GM19455 (cell line): ENCODE measurements at regions not wholly inside any gene's neighbourhood (a gene's known extent, or its start where the extent isn't known, plus 50 kb on each side); places are given as distances from the start of the nearest gene placed in this dataset.
"Not testable (repeated sequence)": the region's sequence is repeated elsewhere in the genome, so short reads cannot be mapped to it uniquely, and the experiment has no call there.

Experiments used
- ATAC-seq: cut with Tn5 transposase; IDR thresholded peaks from one replicate; pipeline ENCODE4 v1.9.1; 2021; ENCODE audit not compliant: unreplicated experiment

GRCh38 chr5:104048231-104048630 is 485.6 kb upstream of the NUDT12 start:
- ATAC-seq = no peak

GRCh38 chr5:104045987-104046386 is 483.4 kb upstream of the NUDT12 start:
- no peak for ATAC-seq

GRCh38 chr5:104039871-104040270 is 477.3 kb upstream of the NUDT12 start:
- ATAC-seq = not testable (repeated sequence)

DNA sequence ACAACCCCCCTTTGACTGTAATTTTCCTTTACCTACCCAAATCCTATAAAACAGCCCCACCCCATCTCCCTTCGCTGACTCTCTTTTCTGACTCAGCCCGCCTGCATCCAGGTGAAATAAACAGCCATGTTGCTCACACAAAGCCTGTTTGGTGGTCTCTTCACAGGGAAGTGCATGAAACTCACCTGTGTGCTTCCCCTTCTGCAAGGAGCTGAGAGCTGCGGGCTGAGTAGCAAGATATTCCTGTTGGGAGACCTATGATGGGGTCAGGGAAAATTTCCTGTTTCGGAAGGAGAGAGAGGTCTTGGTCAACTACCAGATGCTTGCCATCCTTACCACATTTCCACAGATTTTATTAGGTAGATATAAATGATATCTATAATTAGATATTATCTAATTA is 474.5 kb upstream of the NUDT12 start:
- ATAC-seq = not testable (repeated sequence)

GRCh38 chr5:104033186-104033585 is 470.6 kb upstream of the NUDT12 start:
- ATAC-seq = not testable (repeated sequence)

DNA sequence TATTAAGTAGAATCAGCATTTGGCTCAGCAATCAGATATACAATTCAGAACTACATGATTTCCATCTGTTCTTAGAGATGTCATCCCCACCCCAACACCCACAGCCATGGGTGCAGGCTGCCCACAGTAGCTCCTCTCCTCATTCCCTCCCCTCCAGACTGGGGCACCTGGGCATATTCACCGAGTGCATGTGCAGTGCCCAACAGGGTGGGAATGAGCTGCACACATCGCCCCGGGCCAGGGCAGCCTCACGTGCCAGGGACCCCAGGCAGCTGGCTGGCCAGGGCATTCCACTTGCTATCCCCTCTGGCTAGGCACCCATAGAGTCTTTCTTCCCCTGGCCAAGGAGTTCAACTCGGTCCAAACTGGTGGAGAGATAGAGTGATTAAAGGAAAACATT is 461.9 kb upstream of the NUDT12 start:
- no peak for ATAC-seq

DNA sequence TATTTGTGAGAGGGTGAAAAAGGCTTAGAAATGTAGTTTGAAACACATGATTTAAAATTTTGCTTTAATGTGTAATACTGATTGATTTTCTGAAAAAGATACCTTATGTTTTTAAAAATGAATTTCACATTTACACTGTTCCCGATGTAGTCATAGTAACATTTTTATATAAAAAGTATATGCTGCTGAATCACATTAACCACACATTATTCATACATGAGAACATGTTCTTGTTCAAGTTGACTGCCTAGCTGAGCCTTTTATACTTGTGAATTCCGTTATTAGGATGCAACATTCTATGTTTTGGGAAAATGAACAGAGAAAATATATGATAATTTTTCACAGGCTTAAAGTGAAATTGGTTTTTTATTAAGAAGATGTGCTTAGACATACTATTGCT is 461.1 kb upstream of the NUDT12 start:
- ATAC-seq = no peak

DNA sequence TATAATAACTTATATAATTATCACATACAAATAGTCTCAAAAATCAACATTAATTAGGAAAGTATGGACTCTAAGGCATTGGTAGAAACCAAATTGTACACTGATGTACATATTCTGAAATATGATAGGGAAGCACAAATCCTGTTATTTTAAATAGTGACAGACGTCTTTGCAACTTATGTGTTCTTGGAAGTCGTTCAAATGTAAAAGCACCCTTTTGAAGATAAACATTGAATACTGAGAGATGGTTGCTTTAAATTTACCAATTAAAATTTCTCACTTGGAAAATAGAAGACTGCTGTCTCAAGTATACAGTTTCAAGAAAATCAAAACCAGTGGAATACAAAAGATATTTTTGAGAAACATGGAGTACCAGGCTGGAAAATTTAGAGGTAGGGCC is 457.4 kb upstream of the NUDT12 start:
- no peak for ATAC-seq

GRCh38 chr5:104018299-104018698 is 455.7 kb upstream of the NUDT12 start:
- ATAC-seq = no peak

GRCh38 chr5:104016646-104017045 is 454.1 kb upstream of the NUDT12 start:
- no peak for ATAC-seq

DNA sequence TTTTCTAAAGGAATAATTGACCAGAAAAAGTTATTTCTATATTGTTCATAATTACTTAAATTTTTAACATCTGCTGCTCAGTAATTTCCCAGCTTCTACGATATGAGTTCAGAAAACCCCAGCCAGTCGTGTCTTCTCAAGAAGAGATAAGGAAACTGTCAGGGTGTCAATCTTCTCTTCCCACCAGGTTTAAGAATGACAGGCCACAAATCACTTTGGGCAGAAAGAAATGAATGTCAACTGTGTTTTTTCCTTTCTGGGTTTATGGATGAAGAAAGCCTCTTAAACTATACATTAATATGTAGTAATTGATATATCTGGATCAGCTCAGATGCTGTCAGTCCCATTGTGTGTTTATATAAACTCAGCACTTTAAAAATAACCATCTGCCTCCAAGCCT is 453.2 kb upstream of the NUDT12 start:
- ATAC-seq = no peak

DNA sequence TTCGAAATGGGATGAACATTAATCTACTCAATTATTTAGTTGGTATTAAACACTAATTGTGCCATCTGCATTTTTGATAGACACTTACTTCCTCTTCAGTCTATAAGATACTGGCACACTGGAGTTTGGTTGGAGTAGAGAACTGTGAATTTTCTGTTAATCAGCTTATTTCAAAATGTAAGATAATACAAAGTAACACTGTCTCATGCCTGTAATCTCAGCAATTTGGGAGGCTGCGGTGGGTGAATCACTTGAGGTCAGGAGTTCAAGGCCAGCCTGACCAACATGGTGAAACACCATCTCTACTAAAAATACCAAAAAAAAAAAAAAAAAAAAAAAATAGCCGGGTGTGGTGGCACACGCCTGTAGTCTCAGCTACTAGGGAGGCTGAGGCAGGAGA is 440.2 kb upstream of the NUDT12 start:
- ATAC-seq = not testable (repeated sequence)

DNA sequence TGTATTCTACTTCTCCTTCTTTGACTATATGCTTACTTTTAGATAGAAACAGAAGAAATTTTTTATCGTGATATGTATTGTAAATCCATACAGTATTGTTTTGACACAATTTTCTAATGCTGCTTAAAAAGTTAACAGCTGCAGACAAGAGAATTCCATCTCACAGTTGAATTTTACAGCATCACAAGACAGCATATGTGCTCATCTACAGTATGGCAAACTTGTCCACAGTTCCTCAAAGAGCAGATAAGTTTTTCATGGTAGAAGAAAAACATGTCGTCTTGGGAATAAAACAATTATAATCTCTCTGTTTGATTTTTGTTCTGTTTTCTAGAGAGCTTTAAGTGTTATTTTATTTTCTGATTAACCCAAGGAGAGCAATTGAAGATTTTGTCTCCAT is 438.5 kb upstream of the NUDT12 start:
- ATAC-seq = no peak

DNA sequence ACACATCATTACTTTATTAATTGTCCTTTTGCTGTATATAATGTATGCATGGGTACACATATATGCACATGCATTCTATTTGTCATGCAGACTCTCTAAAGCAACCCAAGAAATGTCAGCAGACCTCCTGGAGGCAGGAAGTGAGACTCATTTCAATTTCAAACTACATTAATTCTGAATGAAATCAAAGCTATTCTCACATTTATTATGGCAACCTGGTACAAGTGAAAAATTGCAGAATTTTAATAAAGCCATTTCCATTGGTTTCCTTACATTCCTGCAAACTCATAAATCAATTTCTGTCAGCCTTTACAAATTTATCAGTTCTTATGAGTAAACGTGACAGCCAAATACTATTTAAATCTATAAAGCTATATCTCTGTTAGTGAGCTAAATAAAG is 430.4 kb upstream of the NUDT12 start:
- ATAC-seq = no peak

DNA sequence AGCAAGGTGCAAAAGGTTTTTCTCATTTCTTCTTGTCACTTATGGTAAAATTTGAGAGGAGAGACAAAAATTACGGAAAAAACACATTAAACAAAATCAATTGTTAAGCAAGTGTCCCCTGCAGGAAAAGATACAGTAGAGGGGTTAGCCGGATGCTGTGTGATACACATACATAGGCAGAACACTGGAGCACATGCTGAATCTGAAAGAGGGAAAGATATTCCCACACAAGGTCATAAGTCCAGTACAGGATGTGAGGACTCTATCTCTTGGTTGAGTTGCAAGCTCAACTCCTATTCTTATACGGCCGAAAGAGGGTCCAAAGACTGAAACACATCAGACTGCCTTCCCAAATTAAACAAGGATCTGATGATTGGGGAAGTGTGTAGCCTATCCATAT is 427.5 kb upstream of the NUDT12 start:
- no peak for ATAC-seq

- no peak for ATAC-seq
Measured at GRCh38 chr5:103981592-103981991, 419.0 kb upstream of the NUDT12 start.

DNA sequence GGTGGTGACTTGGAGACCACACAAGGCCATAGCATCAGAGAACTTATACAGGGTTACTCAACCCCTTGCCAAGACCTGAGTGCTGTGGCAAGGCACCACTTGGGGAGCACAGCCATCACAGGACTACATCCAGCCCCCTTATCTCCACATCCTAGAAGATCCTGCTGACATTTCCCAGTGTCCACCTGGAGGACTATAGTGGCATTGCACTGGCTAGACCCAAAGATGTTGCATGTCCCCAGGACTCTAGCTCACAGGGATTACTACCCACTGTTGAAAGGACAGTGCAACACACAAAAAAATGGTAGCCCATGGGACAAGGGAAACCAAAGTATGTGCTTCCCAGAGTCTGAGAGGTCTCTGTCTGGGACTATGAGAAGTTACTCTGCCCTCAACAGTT is 411.1 kb upstream of the NUDT12 start:
- ATAC-seq = no peak

DNA sequence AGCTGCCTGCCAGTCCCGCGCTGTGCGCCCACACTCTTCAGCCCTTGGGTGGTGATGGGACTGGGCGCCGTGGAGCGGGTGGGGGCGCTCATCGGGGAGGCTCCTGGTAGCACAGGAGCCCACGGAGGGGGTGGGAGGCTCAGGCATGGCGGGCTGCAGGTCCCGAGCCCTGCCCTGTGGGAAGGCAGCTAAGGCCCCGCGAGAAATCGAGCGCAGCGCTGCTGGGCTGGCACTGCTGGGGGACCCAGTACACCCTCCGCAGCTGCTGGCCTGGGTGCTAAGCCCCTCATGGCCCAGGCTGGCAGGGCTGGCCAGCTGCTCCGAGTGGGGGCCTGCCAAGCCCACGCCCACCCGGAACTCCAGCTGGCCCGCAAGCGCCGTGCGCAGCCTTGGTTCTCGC is 403.7 kb upstream of the NUDT12 start:
- not testable (repeated sequence) for ATAC-seq

GRCh38 chr5:103962023-103962422 is 399.4 kb upstream of the NUDT12 start:
- ATAC-seq = no peak

DNA sequence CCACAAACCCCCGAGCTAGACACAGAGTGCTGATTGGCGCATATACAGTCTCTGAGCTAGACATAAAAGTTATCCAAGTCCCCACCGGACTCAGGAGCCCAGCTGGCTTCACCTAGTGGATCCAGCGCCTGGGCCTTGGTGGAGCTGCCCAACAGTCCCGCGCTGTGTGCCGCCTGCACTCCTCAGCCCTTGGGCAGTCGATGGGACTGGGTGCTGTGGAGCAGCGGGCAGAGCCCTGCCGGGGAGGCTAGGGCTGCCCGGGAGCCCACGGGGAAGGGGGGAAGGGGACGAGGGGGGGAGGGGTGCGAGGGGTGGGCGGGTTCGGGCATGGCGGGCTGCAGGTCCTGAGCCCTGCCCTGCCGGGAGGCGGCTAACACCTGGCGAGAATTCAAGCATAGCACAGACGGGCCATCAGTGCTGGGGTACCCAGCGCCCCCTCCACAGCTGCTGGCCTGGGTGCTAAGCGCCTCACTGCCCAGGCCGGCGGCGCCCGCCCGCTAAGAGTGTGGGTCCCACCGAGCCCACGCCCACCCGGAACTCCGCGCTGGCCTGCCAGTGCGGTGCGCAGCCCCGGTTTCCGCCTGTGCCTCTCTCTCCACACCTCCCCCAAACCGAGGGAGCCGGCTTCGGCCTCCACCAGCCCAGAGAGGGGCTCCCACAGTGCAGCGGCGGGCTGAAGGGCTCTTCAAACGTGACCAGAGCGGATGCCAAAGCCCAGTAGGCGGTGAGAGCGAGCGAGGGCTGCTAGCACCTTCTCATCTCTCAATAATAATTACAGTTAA is 391.2 kb upstream of the NUDT12 start:
- ATAC-seq = no peak

- no peak for ATAC-seq
Measured at GRCh38 chr5:103951776-103952175, 389.2 kb upstream of the NUDT12 start.

DNA sequence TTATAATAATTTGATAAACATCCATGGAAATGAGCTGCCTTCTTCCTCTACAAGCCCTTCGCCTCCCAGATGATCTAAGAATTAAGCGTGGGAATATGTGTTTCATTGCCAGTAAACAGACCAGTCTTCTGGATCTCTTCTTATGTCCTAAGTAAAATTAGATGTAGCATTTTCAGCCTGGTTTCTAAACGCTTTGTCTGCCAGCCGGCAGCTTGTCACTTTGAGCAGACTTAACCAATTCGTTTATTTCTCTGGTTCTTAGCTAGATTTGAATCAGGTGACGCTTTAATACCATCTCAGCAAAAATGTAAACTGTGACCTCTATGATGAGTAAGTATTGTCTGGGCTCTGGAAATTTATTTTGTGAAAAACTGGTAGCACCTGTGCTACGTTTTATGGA is 380.6 kb upstream of the NUDT12 start:
- no peak for ATAC-seq

GRCh38 chr5:103942587-103943186 is 380.1 kb upstream of the NUDT12 start:
- no peak for ATAC-seq
